ENCODE measurements at regions not wholly inside any gene's neighbourhood (a gene's known extent, or its start where the extent isn't known, plus 50 kb on each side); places are given as distances from the start of the nearest gene placed in this dataset.

DNA sequence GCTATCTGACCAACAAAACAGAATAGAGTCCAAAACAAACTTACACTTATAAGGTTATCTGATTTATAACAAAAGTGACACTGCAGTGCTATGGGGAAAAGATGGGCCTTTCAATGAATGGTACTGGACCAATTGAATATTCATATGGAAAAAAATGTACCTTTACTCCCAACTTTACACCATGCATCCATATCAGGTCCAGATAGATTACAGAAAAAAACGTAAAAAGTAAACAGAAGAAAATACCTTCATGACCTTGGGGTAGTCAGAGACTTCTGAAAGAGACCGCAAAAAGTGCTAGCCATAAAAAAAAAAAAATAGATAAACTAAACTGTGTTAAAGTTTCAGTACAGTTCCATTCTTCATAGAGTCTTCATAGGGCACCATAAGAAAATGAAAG is 308.3 kb downstream of the GXYLT1 start:
- in situ Hi-C loops (cut with MboI; ENCODE audit: low sequenced_read_pairs, unreplicated experiment) = no loop called here
- no peak for DNase-seq (ENCODE audit: low spot score)
- TF ChIP-seq, protein P1, sequence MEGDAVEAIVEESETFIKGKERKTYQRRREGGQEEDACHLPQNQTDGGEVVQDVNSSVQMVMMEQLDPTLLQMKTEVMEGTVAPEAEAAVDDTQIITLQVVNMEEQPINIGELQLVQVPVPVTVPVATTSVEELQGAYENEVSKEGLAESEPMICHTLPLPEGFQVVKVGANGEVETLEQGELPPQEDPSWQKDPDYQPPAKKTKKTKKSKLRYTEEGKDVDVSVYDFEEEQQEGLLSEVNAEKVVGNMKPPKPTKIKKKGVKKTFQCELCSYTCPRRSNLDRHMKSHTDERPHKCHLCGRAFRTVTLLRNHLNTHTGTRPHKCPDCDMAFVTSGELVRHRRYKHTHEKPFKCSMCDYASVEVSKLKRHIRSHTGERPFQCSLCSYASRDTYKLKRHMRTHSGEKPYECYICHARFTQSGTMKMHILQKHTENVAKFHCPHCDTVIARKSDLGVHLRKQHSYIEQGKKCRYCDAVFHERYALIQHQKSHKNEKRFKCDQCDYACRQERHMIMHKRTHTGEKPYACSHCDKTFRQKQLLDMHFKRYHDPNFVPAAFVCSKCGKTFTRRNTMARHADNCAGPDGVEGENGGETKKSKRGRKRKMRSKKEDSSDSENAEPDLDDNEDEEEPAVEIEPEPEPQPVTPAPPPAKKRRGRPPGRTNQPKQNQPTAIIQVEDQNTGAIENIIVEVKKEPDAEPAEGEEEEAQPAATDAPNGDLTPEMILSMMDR (IDR thresholded peaks at IDR 0.05; ENCODE audit: borderline replicate concordance, control extremely low read depth, extremely low read depth, insufficient read depth, missing control alignments) = no peak

DNA sequence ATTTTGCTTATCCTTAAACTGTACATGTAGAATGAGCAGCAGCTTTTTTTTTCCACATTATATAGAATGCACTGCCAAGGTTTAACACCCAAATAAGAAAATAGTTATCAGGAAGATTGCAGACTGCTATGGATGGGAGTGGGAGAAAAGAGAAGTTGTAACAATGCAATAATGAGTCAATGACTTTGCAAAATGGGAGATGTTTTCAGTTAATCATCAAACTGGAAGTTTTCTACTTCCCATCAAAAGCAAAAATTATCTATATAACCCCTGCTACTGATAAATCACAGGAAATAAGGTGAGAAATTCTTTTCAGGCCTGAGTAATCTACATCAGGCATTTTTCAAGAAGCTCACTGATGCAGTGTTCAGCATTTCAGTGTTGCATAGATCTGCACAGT is 309.1 kb downstream of the GXYLT1 start:
- in situ Hi-C loops (cut with MboI; ENCODE audit: low sequenced_read_pairs, unreplicated experiment) = no loop called here
- TF ChIP-seq, protein P1 (IDR thresholded peaks at IDR 0.05; ENCODE audit: borderline replicate concordance, control extremely low read depth, extremely low read depth, insufficient read depth, missing control alignments) = no peak
- DNase-seq (ENCODE audit: low spot score) = no peak

DNA sequence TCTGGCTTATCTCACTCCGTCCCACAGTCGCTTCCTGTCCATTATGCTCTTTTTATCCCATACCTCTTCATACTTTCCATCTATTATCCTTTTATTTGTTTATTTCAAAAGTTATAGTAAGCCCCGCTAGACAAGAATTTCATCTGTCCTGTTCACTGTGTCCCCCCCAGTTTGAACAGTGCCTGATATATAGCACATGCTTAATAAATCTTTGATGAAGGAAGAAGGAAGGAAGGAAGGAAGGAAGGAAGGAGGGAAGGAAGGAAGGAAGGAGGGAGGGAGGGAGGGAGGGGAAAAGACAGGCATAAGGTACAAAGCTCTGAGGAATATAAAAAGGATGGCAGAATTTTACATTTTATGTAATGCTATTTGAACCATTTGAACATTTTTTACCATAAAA is 324.7 kb downstream of the GXYLT1 start:
- in situ Hi-C loops (cut with MboI; ENCODE audit: low sequenced_read_pairs, unreplicated experiment) = no loop called here
- TF ChIP-seq, protein P1 (IDR thresholded peaks at IDR 0.05; ENCODE audit: borderline replicate concordance, control extremely low read depth, extremely low read depth, insufficient read depth, missing control alignments) = no peak
- no peak for DNase-seq (ENCODE audit: low spot score)

DNA sequence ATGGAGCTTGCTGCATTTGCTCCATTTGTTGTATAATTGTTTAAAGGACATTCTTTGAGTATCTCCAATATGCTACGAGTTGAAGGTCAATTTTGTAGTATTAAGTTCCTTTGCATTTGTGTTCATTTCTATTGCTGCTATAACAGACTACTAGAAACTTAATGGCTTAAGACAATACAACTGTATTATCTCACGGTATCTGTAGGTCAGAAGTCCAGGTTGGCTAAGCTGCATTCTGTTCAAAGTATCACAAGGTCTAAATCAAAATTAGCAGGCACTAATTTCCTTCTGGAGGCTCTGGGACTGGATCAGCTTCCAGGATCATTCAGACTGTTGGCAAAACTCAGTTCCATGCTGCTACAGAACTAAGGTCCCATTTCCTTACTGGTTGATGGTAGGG is 340.6 kb downstream of the GXYLT1 start:
- in situ Hi-C loops (cut with MboI; ENCODE audit: low sequenced_read_pairs, unreplicated experiment) = no loop called here
- DNase-seq (ENCODE audit: low spot score) = no peak
- TF ChIP-seq, protein P1 (IDR thresholded peaks at IDR 0.05; ENCODE audit: borderline replicate concordance, control extremely low read depth, extremely low read depth, insufficient read depth, missing control alignments) = no peak

DNA sequence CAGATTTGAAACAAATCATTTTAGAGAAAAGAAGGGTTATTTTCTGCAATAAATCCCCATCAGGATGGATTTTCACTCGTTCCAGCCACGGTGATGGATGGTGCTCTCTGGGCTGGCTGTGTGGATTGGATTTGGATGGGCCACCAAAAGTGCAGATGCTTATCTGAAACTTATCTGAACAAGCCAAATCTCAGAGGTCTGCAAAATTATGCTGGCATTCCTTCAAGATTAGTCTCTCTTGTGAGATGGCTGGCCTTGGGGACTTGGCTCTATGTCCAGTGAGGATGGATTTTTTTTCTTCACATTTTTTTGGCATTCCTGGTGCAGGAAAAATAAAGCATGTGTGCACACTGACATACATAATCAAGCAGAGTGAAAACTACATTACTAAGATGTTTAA is 341.9 kb downstream of the GXYLT1 start:
- DNase-seq (ENCODE audit: low spot score) = no peak
- in situ Hi-C loops (cut with MboI; ENCODE audit: low sequenced_read_pairs, unreplicated experiment) = no loop called here
- TF ChIP-seq, protein P1 (IDR thresholded peaks at IDR 0.05; ENCODE audit: borderline replicate concordance, control extremely low read depth, extremely low read depth, insufficient read depth, missing control alignments) = no peak

DNA sequence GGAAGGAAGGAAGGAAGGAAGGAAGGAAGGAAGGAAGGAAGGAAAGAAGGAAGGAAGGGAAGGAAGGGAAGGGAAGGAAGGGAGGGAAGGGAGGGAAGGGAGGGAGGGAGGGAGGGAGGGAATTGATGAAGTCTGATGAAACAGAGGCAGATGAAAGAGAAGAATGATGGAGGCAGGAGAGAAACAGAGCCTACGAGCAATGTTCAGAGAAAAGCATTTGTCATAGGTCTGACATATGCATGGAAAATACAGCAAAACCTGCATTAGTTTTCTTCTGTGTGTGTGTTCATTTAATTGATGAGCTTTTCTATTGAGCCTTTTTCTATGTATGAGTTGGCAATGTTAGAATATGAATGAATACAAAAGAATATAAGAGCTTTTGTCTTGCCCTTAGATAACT is 343.4 kb downstream of the GXYLT1 start:
- in situ Hi-C loops (cut with MboI; ENCODE audit: low sequenced_read_pairs, unreplicated experiment) = no loop called here
- DNase-seq (ENCODE audit: low spot score) = no peak
- TF ChIP-seq, protein P1 (IDR thresholded peaks at IDR 0.05; ENCODE audit: borderline replicate concordance, control extremely low read depth, extremely low read depth, insufficient read depth, missing control alignments) = no peak

DNA sequence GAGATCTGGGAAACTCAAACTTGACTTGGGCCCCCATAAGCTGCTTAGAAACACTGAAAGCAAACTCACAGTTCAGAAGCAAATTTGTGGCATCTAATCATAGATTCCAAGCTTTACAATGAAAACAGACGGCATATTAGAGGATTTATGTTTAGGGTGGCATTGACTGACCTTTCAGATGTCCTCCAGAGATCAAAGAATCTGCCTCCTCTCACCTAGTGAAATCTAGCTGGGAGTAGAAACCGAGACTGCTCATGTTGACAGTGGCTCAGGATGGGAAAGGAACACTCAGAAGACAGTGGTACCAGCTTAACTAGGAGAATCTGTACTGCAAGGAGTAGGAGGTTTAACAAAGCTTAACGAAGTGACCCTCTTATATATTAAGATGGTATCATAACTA is 345.0 kb downstream of the GXYLT1 start:
- TF ChIP-seq, protein P1 (IDR thresholded peaks at IDR 0.05; ENCODE audit: borderline replicate concordance, control extremely low read depth, extremely low read depth, insufficient read depth, missing control alignments) = no peak
- in situ Hi-C loops (cut with MboI; ENCODE audit: low sequenced_read_pairs, unreplicated experiment) = no loop called here
- DNase-seq (ENCODE audit: low spot score) = no peak

All from GM13976 (cell line).